GM12892 (cell line): ENCODE measurements at regions not wholly inside any gene's neighbourhood (a gene's known extent, or its start where the extent isn't known, plus 50 kb on each side); places are given as distances from the start of the nearest gene placed in this dataset.

Source experiments
- POLR2A ChIP-seq: IDR thresholded peaks from 2 replicates; pipeline ENCODE4 v1.6.1; 2011; ENCODE audit warnings: low read depth, low read length, control low read depth
- POLR2AphosphoS5 ChIP-seq: IDR thresholded peaks from 2 replicates; pipeline ENCODE4 v1.6.1; 2011; ENCODE audit warnings: low read depth, low read length, control low read depth
- TAF1 ChIP-seq: IDR thresholded peaks from 2 replicates; pipeline ENCODE4 v1.6.1; 2011; ENCODE audit warnings: low read depth, mild to moderate bottlenecking, control low read depth, low read length, borderline replicate concordance

GRCh38 chr2:58601017-58601416 lies 359.9 kb upstream of the FANCL start:
- TF ChIP-seq POLR2A (no peak), POLR2AphosphoS5 (no peak), TAF1 (no peak)
